ENCODE measurements at regions not wholly inside any gene's neighbourhood (a gene's known extent, or its start where the extent isn't known, plus 50 kb on each side); places are given as distances from the start of the nearest gene placed in this dataset.

DNA sequence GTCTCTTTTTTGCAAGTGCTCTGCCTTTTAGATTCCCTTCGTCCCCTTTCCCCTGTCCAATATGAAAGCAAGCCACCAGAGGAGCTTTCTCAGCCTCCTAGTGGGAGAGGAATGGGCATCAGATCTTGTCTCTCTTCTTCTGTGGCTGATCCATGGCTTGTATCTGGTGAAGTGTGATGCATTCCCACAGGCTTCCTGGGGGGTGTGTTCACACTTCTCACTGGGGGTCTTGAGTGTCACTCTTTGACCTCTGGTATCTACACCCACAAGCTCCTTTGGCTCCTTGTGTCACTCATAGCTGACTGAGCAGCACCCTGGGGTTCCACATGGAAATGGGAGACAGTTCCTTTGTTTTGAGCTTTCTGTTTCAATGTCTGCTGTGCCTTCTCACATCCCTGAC is 411.5 kb downstream of the GADD45G start:
- no peak for DNase-seq (ENCODE audit: low read depth)
- TF ChIP-seq, protein P1, sequence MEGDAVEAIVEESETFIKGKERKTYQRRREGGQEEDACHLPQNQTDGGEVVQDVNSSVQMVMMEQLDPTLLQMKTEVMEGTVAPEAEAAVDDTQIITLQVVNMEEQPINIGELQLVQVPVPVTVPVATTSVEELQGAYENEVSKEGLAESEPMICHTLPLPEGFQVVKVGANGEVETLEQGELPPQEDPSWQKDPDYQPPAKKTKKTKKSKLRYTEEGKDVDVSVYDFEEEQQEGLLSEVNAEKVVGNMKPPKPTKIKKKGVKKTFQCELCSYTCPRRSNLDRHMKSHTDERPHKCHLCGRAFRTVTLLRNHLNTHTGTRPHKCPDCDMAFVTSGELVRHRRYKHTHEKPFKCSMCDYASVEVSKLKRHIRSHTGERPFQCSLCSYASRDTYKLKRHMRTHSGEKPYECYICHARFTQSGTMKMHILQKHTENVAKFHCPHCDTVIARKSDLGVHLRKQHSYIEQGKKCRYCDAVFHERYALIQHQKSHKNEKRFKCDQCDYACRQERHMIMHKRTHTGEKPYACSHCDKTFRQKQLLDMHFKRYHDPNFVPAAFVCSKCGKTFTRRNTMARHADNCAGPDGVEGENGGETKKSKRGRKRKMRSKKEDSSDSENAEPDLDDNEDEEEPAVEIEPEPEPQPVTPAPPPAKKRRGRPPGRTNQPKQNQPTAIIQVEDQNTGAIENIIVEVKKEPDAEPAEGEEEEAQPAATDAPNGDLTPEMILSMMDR (IDR thresholded peaks at IDR 0.05; ENCODE audit: insufficient read depth, low read depth, low read length, missing control alignments) = no peak
- no peak overlapping the region for H3K4me3 ChIP-seq (ENCODE audit: low read depth, low read length)

DNA sequence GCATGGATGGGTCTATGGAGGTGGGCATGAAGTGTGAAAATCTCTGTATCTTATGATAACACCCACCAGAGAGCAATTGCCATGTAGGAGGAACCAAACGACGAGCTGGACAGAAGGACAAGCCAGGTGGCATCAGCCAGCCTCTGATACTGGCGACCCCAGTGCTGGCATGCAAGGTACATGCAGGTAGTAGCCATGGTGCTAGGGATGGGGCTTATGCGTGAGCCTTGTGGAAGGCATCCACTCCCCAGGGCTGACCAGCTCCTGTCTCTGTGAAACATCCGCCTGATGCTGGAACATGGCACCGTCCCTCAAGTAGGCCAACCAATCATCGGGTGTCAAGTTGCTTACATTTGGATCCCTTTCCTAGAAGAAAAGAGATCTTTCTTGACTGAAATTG is 412.9 kb downstream of the GADD45G start:
- no peak overlapping the region for H3K4me3 ChIP-seq (ENCODE audit: low read depth, low read length)
- DNase-seq (ENCODE audit: low read depth) = no peak
- TF ChIP-seq, protein P1 (IDR thresholded peaks at IDR 0.05; ENCODE audit: insufficient read depth, low read depth, low read length, missing control alignments) = no peak

DNA sequence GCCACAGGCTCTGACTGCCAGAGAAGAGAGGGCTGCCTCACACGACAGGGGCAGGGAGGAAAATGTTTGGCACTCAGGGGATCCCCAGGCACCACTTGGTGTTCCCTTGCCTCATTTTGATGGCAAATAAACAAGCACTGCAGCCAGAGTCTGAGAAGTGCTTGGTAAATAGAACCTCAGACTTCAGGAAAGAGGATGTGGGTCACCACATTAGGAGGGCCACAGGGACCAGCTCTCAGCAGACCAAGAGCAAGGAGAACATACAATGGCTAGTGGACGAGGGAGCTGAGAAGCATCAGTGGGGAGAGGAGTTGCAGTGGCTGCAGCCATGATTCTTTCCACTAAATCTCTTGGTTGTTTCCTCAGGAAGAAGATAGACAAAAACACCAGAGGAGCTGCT is 413.9 kb downstream of the GADD45G start:
- no peak for DNase-seq (ENCODE audit: low read depth)
- no peak overlapping the region for H3K4me3 ChIP-seq (ENCODE audit: low read depth, low read length)
- TF ChIP-seq, protein P1 (IDR thresholded peaks at IDR 0.05; ENCODE audit: insufficient read depth, low read depth, low read length, missing control alignments) = no peak

DNA sequence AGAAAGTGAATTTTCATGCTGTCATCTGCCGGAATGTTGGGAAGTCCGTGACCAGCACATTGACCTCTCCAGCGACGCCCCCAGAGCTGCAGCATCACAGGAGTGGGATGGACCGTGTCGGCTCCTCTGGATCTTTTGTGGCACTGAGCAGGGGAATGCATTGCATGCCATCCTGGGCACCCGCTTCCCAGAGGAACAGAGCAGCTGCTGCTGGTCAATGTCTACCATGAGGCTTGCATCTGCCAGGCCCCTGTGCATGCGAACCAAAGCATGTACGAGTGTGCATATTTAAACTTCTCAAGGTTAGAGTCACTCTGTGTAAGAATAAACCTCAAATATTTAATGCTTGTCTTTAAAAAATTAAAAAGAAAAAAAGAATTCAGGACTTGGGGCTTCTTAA is 414.8 kb downstream of the GADD45G start:
- TF ChIP-seq, protein P1 (IDR thresholded peaks at IDR 0.05; ENCODE audit: insufficient read depth, low read depth, low read length, missing control alignments) = no peak
- H3K4me3 ChIP-seq (ENCODE audit: low read depth, low read length) = no peak overlapping the region

DNA sequence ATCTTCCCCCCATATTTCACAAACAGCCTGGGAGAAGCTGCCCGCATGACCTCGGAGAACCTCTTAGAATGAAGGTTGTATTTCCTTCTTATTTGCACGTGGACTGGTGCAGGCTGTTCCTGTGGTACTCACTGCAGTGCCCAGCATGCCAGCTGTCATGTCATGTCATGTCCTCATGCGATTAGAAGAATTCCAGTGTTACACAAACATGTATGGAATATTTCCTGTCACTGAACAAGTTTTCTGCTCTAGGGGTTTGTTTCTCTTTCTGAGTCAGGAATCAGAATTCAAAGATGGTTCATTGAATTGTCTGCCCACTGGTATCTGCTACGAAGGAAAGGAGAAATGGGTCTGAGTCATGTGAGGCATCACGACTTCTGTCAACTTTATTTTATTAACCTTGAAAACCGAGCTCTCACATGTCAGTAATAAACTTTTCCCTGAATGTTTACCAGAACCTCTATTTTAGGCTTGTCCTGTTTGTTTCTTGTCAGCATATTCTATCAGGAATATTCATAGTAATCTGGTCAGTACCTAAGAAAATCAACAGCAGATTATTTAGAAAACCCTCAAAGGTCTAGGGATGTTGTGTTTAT is 415.6 kb downstream of the GADD45G start:
- no peak for DNase-seq (ENCODE audit: low read depth)
- TF ChIP-seq, protein P1 (IDR thresholded peaks at IDR 0.05; ENCODE audit: insufficient read depth, low read depth, low read length, missing control alignments) = no peak
- H3K4me3 ChIP-seq (ENCODE audit: low read depth, low read length) = no peak overlapping the region

More for the DNA sequence above, 414.8 kb downstream of the GADD45G start:
- DNase-seq (ENCODE audit: low read depth) = no peak

DNA sequence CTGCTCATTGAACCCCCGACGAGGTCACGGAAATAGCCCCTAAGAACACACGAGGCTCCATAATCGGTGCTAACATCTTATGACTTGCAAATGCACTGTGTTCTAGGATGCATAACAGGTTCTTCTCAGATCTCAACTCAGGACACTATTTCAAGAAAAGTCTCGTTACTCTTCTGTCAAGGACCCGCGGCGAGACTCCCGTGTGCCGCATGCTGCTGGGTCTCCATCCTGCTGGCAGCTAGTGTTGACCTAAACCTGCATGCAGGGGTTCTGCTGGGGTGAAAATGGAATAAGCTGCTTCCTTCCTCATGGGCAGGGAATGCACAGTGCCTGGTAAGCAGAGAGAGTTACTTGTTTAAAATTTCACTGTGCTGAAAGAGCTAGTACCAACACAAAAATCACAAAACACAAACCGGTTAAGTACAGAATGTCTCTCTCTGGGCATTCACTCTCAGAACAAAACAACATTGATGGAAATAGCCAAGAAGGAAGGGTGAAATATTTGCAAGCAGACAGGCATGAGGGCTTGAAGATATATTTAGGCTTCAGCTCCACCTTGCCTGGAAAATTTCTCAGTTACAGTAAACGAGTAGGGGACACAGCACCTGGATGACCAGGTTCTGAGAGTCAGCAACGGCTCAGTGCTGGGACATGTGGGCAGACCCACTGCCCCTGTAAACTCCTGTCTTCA is 416.5 kb downstream of the GADD45G start:
- TF ChIP-seq, protein P1 (IDR thresholded peaks at IDR 0.05; ENCODE audit: insufficient read depth, low read depth, low read length, missing control alignments) = no peak
- no peak overlapping the region for H3K4me3 ChIP-seq (ENCODE audit: low read depth, low read length)
- DNase-seq (ENCODE audit: low read depth) = no peak

DNA sequence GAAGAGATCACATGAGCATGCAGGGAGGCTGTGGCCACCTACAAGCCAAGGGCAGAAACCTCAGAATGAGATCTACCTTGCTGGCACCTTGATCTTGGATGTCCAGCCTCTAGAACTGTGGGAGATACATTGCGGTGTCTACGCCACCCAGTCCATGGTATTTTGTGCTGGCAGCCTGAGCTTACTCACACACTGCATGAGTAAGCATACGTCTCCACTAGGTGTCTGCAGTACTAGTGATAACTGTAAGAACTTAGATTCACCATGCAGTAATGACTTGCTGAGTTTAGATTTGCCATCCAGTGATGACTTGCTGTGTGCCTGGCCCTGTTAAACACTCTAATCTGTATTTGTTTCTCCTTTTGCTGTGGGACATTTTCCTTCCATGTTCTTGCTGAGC is 417.7 kb downstream of the GADD45G start:
- TF ChIP-seq, protein P1 (IDR thresholded peaks at IDR 0.05; ENCODE audit: insufficient read depth, low read depth, low read length, missing control alignments) = no peak
- no peak overlapping the region for H3K4me3 ChIP-seq (ENCODE audit: low read depth, low read length)
- DNase-seq (ENCODE audit: low read depth) = no peak

Measured in GM12865 (cell line).